ENCODE measurements at regions not wholly inside any gene's neighbourhood (a gene's known extent, or its start where the extent isn't known, plus 50 kb on each side); places are given as distances from the start of the nearest gene placed in this dataset.

- H3K36me3 ChIP-seq (replicated peaks): no peaks in the 10 kb centered on the region
- in situ Hi-C loops (cut with HindIII; ENCODE audit: low pct_ligation_motif_present, low sequenced_read_pairs): no loop called here
- DNase-seq: no peak
- H3K27ac ChIP-seq: no peak overlapping the region
- no peak for TF ChIP-seq CTCF (IDR thresholded peaks at IDR 0.05; ENCODE audit: low read depth, low read length, missing control alignments)
- H3K27me3 ChIP-seq (replicated peaks): no peaks in the 10 kb centered on the region
- no peak overlapping the region for H3K4me3 ChIP-seq (ENCODE audit: low read depth, low read length)
Measured at GRCh38 chr6:167464177-167464576, 139.3 kb downstream of the TTLL2 start.

- DNase-seq: no peak
- Histone ChIP-seq H3K4me3 (ENCODE audit: low read depth, low read length) (no peak overlapping the region), H3K27me3 (replicated peaks) (no peaks in the 10 kb centered on the region), H3K27ac (no peak overlapping the region), H3K36me3 (replicated peaks) (no peaks in the 10 kb centered on the region)
- in situ Hi-C loops (cut with HindIII; ENCODE audit: low pct_ligation_motif_present, low sequenced_read_pairs): no loop called here
- TF ChIP-seq CTCF (IDR thresholded peaks at IDR 0.05; ENCODE audit: low read depth, low read length, missing control alignments): no peak
Measured at GRCh38 chr6:167465482-167465881, 140.6 kb downstream of the TTLL2 start.

GRCh38 chr6:167467282-167467681 is 142.4 kb downstream of the TTLL2 start:
- in situ Hi-C loops (cut with HindIII; ENCODE audit: low pct_ligation_motif_present, low sequenced_read_pairs): no loop called here
- no peak overlapping the region for H3K27ac ChIP-seq
- no peak overlapping the region for H3K4me3 ChIP-seq (ENCODE audit: low read depth, low read length)
- H3K27me3 ChIP-seq (replicated peaks): no peaks in the 10 kb centered on the region
- no peak for DNase-seq
- TF ChIP-seq CTCF (IDR thresholded peaks at IDR 0.05; ENCODE audit: low read depth, low read length, missing control alignments): no peak
- H3K36me3 ChIP-seq (replicated peaks): no peaks in the 10 kb centered on the region

GRCh38 chr6:167467793-167468431 is 143.0 kb downstream of the TTLL2 start:
- no peak overlapping the region for H3K4me3 ChIP-seq (ENCODE audit: low read depth, low read length)
- no peaks in the 10 kb centered on the region for H3K27me3 ChIP-seq (replicated peaks)
- H3K36me3 ChIP-seq (replicated peaks): no peaks in the 10 kb centered on the region
- no peak overlapping the region for H3K27ac ChIP-seq
- TF ChIP-seq CTCF (IDR thresholded peaks at IDR 0.05; ENCODE audit: low read depth, low read length, missing control alignments): no peak
- no peak for DNase-seq
- in situ Hi-C loops (cut with HindIII; ENCODE audit: low pct_ligation_motif_present, low sequenced_read_pairs): no loop called here

- no peak overlapping the region for H3K4me3 ChIP-seq (ENCODE audit: low read depth, low read length)
- no peak overlapping the region for H3K27ac ChIP-seq
- no peaks in the 10 kb centered on the region for H3K27me3 ChIP-seq (replicated peaks)
- H3K36me3 ChIP-seq (replicated peaks): no peaks in the 10 kb centered on the region
- no peak for DNase-seq
- in situ Hi-C loops (cut with HindIII; ENCODE audit: low pct_ligation_motif_present, low sequenced_read_pairs): no loop called here
- TF ChIP-seq CTCF (IDR thresholded peaks at IDR 0.05; ENCODE audit: low read depth, low read length, missing control alignments): no peak
Measured at GRCh38 chr6:167469101-167469500, 144.2 kb downstream of the TTLL2 start.

GRCh38 chr6:167469672-167470071 is 144.8 kb downstream of the TTLL2 start:
- H3K27ac ChIP-seq: no peak overlapping the region
- no peaks in the 10 kb centered on the region for H3K27me3 ChIP-seq (replicated peaks)
- in situ Hi-C loops (cut with HindIII; ENCODE audit: low pct_ligation_motif_present, low sequenced_read_pairs): no loop called here
- no peaks in the 10 kb centered on the region for H3K36me3 ChIP-seq (replicated peaks)
- DNase-seq: no peak
- no peak overlapping the region for H3K4me3 ChIP-seq (ENCODE audit: low read depth, low read length)
- TF ChIP-seq CTCF (IDR thresholded peaks at IDR 0.05; ENCODE audit: low read depth, low read length, missing control alignments): no peak

All from brain microvascular endothelial cell (primary cell).